ENCODE measurements at regions not wholly inside any gene's neighbourhood (a gene's known extent, or its start where the extent isn't known, plus 50 kb on each side); places are given as distances from the start of the nearest gene placed in this dataset.

GRCh38 chr4:57628004-57628403, 517.8 kb upstream of the IGFBP7 start:
- TF ChIP-seq USF2 (IDR thresholded peaks at IDR 0.05; ENCODE audit: borderline replicate concordance, low read depth, low read length), result no peak
- no peak for TF ChIP-seq ATF2 (IDR thresholded peaks at IDR 0.05; ENCODE audit: low read length)
- no peak for TF ChIP-seq BHLHE40 (IDR thresholded peaks at IDR 0.05; ENCODE audit: borderline replicate concordance in 1 of 2, low read depth in 2 of 2, low read length in 1 of 2)
- TF ChIP-seq CEBPB (IDR thresholded peaks at IDR 0.05; ENCODE audit: borderline replicate concordance in 1 of 2, low read depth in 2 of 2, low read length in 2 of 2), result no peak
- TF ChIP-seq CTCF (IDR thresholded peaks at IDR 0.05 in 2 of 3, conservative IDR thresholded peaks at IDR 0.05 in 1 of 3; ENCODE audit: control insufficient read depth in 2 of 3, extremely low read depth in 1 of 3, insufficient read depth in 1 of 3, low read depth in 3 of 3, low read length in 3 of 3), result no peak
- TF ChIP-seq POLR2A (IDR thresholded peaks at IDR 0.05; ENCODE audit: low read depth, low read length), result no peak
- TF ChIP-seq NFYB (IDR thresholded peaks at IDR 0.05; ENCODE audit: insufficient read depth, low read depth, low read length), result no peak
- TF ChIP-seq FOS (IDR thresholded peaks at IDR 0.05; ENCODE audit: borderline replicate concordance, extremely low read depth, insufficient read length), result no peak
- TF ChIP-seq KDM1A (IDR thresholded peaks at IDR 0.05; ENCODE audit: borderline replicate concordance), result no peak

All from GM12878 (cell line).